A673 (cell line): ENCODE measurements at regions not wholly inside any gene's neighbourhood (a gene's known extent, or its start where the extent isn't known, plus 50 kb on each side); places are given as distances from the start of the nearest gene placed in this dataset.

ENCODE experiments used
- BruUV-seq: library from RNA; stranded (reverse); fragments of 400-500 nt; replicated peaks from 2 replicates; lab custom pipeline; 2021; lab: Mats Ljungman, UMichigan
- CTCF ChIA-PET: fragments of 300-600 bp; sonication (Branson Sonifier 250); formaldehyde crosslinking; loops from one replicate; lab custom pipeline; 2022; ENCODE audit warnings: antibody characterized with exemption; lab: Charles Lee
- POLR2A ChIA-PET: fragments of 300-600 bp; sonication (Branson Sonifier 250); formaldehyde crosslinking; loops from one replicate; lab custom pipeline; 2022; ENCODE audit warnings: antibody characterized with exemption; ENCODE audit not compliant: low non-redundant PET; lab: Charles Lee
- DNase-seq: peaks from one replicate; pipeline ENCODE4 v3.0.0-alpha.2; 2015; ENCODE audit warnings: low spot score
- H3K27ac ChIP-seq: fragments of 200-600 bp; sonication (generic); 2 replicates; pipeline ENCODE4 v1.5.1; 2016; ENCODE audit warnings: mixed run types, low read depth, mild to moderate bottlenecking, mixed read lengths, antibody characterized with exemption, low read length; ENCODE audit not compliant: poor library complexity, severe bottlenecking
- H3K27me3 ChIP-seq: fragments of 200-600 bp; sonication (generic); replicated peaks from 2 replicates; pipeline ENCODE4 v1.6.1; 2017; ENCODE audit warnings: mixed run types, low read depth, mild to moderate bottlenecking, mixed read lengths, antibody characterized with exemption, low read length; ENCODE audit not compliant: insufficient read depth, poor library complexity
- H3K36me3 ChIP-seq: fragments of 200-600 bp; sonication (generic); 2 replicates; pipeline ENCODE4 v1.6.1; 2016; ENCODE audit warnings: mixed run types, mild to moderate bottlenecking, mixed read lengths, antibody characterized with exemption, low read length; ENCODE audit not compliant: insufficient read depth, poor library complexity, severe bottlenecking
- H3K4me1 ChIP-seq: fragments of 200-600 bp; sonication (generic); 2 replicates; pipeline ENCODE4 v1.6.1; 2017; ENCODE audit warnings: mixed run types, mild to moderate bottlenecking, mixed read lengths, antibody characterized with exemption, low read length; ENCODE audit not compliant: insufficient read depth, poor library complexity, severe bottlenecking
- H3K4me3 ChIP-seq: fragments of 200-600 bp; sonication (generic); 2 replicates; pipeline ENCODE4 v1.5.1; 2016; ENCODE audit warnings: low read depth, mixed run types, mild to moderate bottlenecking, mixed read lengths, low read length; ENCODE audit not compliant: poor library complexity, severe bottlenecking
- H3K9me3 ChIP-seq: fragments of 200-600 bp; sonication (generic); 2 replicates; pipeline ENCODE4 v1.6.1; 2016; ENCODE audit warnings: mixed run types, low read depth, mild to moderate bottlenecking, mixed read lengths, antibody characterized with exemption, low read length; ENCODE audit not compliant: poor library complexity, severe bottlenecking
- CTCF ChIP-seq: fragments of 300-800, 200-600 bp; sonication (generic); conservative IDR thresholded peaks from 2 replicates; pipeline ENCODE4 v1.5.1; 2017; ENCODE audit warnings: low read depth, mild to moderate bottlenecking, antibody characterized with exemption, low read length, moderate library complexity, mixed read lengths
- EZH2 ChIP-seq: fragments of 200-600 bp; sonication (generic); IDR thresholded peaks from 2 replicates; pipeline ENCODE4 v1.6.1; 2017; ENCODE audit warnings: borderline replicate concordance, low read depth, mild to moderate bottlenecking, mixed read lengths, antibody characterized with exemption, low read length; ENCODE audit not compliant: poor library complexity, severe bottlenecking
- intact Hi-C: fragments of 100-400 bp; cut with micrococcal nuclease; formaldehyde crosslinking; loops from one replicate; pipeline ENCODE4 v1.10.0; 2022; ENCODE audit not compliant: unreplicated experiment

- POLR2A ChIA-PET = no interaction called here
- no TSS peak for BruUV-seq
- intact Hi-C loops = no loop called here
These were observed 86.5 kb downstream of the SPCS3 start for GRCh38 chr4:176406297-176406696.

GRCh38 chr4:176406736-176407135 lies 87.0 kb downstream of the SPCS3 start:
- no peak for TF ChIP-seq EZH2
- no peak for TF ChIP-seq CTCF
- ChIA-PET CTCF (no interaction called here), POLR2A (no interaction called here)
- Histone ChIP-seq H3K4me3 (no peak overlapping the region), H3K27ac (no peak overlapping the region), H3K27me3 (peaks cover 25% of the 10 kb centered on the region), H3K9me3 (no peaks in the 10 kb centered on the region), H3K36me3 (no peaks in the 10 kb centered on the region), H3K4me1 (no peaks in the 10 kb centered on the region)
- BruUV-seq = no TSS peak
- intact Hi-C loops = no loop called here
- DNase-seq = no peak

More at GRCh38 chr4:176406297-176406696, 86.5 kb downstream of the SPCS3 start:
- Histone ChIP-seq H3K4me1 (no peaks in the 10 kb centered on the region), H3K4me3 (no peak overlapping the region), H3K27ac (no peak overlapping the region), H3K9me3 (no peaks in the 10 kb centered on the region), H3K27me3 (peaks cover 25% of the 10 kb centered on the region), H3K36me3 (no peaks in the 10 kb centered on the region)
- CTCF ChIA-PET = no interaction called here
- TF ChIP-seq CTCF (no peak), EZH2 (no peak)
- DNase-seq = no peak

- intact Hi-C loops = no loop called here
- Histone ChIP-seq H3K36me3 (no peaks in the 10 kb centered on the region), H3K9me3 (no peaks in the 10 kb centered on the region), H3K27me3 (peaks cover 25% of the 10 kb centered on the region), H3K27ac (no peak overlapping the region), H3K4me3 (no peak overlapping the region), H3K4me1 (no peaks in the 10 kb centered on the region)
- ChIA-PET POLR2A (no interaction called here), CTCF (no interaction called here)
- BruUV-seq = no TSS peak
- no peak for TF ChIP-seq EZH2
- TF ChIP-seq CTCF = no peak
- DNase-seq = no peak
These were observed 89.9 kb downstream of the SPCS3 start for GRCh38 chr4:176409627-176410026.
